Nephron (organoid): ENCODE measurements at regions not wholly inside any gene's neighbourhood (a gene's known extent, or its start where the extent isn't known, plus 50 kb on each side); places are given as distances from the start of the nearest gene placed in this dataset.

Experiments
- H3K27ac Mint-ChIP-seq, 3 experiments: 2 replicates each; pipeline ENCODE4 v1.8.0; 2020; ENCODE audit warnings: mixed read lengths in 3 of 3, mild to moderate bottlenecking in 2 of 3, moderate library complexity in 1 of 3
- H3K27me3 Mint-ChIP-seq: 2 replicates; pipeline ENCODE4 v1.8.0; 2021; ENCODE audit warnings: low read depth, mild to moderate bottlenecking, moderate library complexity, mixed read lengths
- H3K36me3 Mint-ChIP-seq: 2 replicates; pipeline ENCODE4 v1.8.0; 2020; ENCODE audit warnings: low read depth, mixed read lengths
- H3K4me1 Mint-ChIP-seq: 2 replicates; pipeline ENCODE4 v1.8.0; 2020; ENCODE audit warnings: mixed read lengths
- H3K4me3 Mint-ChIP-seq, 3 experiments: 2 replicates each; pipeline ENCODE4 v1.8.0; 2020; ENCODE audit warnings: mild to moderate bottlenecking in 3 of 3, mixed read lengths in 3 of 3, moderate library complexity in 2 of 3
- H3K9me3 Mint-ChIP-seq: 2 replicates; pipeline ENCODE4 v1.8.0; 2020; ENCODE audit warnings: mixed read lengths
- CTCF ChIP-seq, 3 experiments: fragments of 200-600 bp; sonication (generic); IDR thresholded peaks; one replicate each; pipeline ENCODE4 v1.5.0; 2021; ENCODE audit warnings: antibody characterized with exemption in 3 of 3; ENCODE audit not compliant: unreplicated experiment in 3 of 3

DNA sequence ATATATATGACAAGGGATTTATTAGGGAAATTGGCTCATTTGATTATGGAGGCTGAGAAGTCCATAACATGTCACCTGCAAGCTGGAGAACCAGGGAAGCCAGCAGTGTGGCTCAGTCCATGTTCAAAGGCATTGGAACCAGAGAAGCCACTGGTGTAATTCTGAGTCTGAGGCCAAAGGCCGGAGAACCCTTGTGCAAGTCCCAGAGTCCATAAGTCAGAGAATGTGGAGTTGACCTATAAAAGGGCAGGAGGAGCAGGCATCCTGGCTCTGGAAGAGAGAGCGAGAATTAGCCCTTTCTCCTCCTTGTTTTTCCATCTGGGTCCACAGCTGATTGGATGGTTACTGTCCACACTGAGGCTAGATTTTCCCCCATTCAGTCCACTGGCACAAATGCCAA is 319.8 kb downstream of the IGSF11 start:
- Mint-ChIP-seq H3K27me3 (no peaks in the 10 kb centered on the region), H3K9me3 (peaks cover 8% of the 10 kb centered on the region), H3K4me3 (no peak overlapping the region), H3K4me1 (no peaks in the 10 kb centered on the region), H3K36me3 (peaks cover 3% of the 10 kb centered on the region), H3K27ac (no peak overlapping the region)
- no peak for TF ChIP-seq CTCF (IDR thresholded peaks at IDR 0.05; ENCODE audit: unreplicated experiment in 3 of 3)

DNA sequence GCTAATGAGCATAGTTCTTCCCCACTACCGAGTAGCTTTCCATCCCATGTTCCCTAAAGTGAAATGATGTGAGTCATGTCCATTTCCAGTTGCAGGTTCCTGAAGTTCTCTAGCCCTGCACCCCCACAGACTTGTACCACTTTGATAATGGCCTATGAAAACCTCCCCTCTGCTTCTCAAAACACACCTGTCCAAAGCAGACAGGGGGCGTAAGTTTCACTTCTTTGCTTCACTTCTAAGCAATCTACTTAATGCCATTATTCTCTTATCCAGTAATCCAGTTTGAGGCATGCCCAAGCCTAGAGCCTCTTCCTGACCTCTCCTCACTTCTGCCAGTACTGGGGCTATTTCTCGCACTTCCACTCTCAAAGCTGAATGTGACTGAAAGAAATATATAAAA is 305.1 kb downstream of the IGSF11 start:
- H3K36me3 Mint-ChIP-seq: no peaks in the 10 kb centered on the region
- no peak for TF ChIP-seq CTCF (IDR thresholded peaks at IDR 0.05; ENCODE audit: unreplicated experiment in 3 of 3)
- H3K4me3 Mint-ChIP-seq: no peak overlapping the region
- no peaks in the 10 kb centered on the region for H3K9me3 Mint-ChIP-seq
- no peaks in the 10 kb centered on the region for H3K4me1 Mint-ChIP-seq
- H3K27me3 Mint-ChIP-seq: peaks cover 4% of the 10 kb centered on the region
- H3K27ac Mint-ChIP-seq: no peak overlapping the region

DNA sequence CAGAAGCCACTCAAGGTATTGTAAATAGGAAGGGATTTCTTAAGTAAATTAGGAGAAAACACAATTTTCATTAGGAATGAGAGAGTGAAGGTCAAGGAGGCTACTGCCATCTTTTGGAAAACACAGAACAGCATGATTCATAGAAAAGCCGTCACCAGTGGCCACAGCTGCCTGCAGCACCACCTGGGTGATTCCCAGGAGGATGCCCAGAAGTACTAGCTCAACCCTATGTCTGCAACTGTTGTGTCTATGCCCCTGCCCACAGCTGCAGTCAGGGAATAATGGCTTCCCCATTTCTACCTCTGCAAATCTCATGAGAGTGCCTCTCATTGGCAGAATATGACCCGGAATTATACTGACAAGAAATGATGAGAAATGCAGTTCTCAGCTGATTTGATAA is 300.0 kb downstream of the IGSF11 start:
- no peak for TF ChIP-seq CTCF (IDR thresholded peaks at IDR 0.05; ENCODE audit: unreplicated experiment in 3 of 3)
- Mint-ChIP-seq H3K4me1 (no peaks in the 10 kb centered on the region), H3K27me3 (peaks cover 4% of the 10 kb centered on the region), H3K9me3 (peaks cover 2% of the 10 kb centered on the region), H3K4me3 (no peak overlapping the region), H3K36me3 (no peaks in the 10 kb centered on the region), H3K27ac (no peak overlapping the region)

DNA sequence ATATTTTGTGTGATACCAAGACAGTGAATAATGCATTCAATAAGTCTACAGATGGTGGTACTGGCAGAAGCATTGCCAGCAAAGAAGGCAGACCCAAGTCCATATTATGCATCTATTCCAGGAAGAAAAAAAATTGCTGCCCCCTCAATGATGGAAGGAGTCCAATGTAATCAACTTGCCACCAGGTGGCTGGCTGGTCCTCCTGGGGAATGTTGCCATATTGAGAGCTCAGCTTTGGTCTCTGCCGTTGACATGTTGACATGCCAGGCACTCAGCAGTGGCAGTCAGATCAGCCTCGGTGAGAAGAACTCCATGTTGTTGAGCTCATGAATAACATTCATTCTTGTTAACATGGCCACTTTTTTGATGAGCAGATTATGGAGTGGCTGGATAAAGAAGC is 298.5 kb downstream of the IGSF11 start:
- no peak overlapping the region for H3K27ac Mint-ChIP-seq
- H3K4me1 Mint-ChIP-seq: no peaks in the 10 kb centered on the region
- no peaks in the 10 kb centered on the region for H3K36me3 Mint-ChIP-seq
- no peaks in the 10 kb centered on the region for H3K27me3 Mint-ChIP-seq
- H3K4me3 Mint-ChIP-seq: no peak overlapping the region
- no peak for TF ChIP-seq CTCF (IDR thresholded peaks at IDR 0.05; ENCODE audit: unreplicated experiment in 3 of 3)
- peaks cover 4% of the 10 kb centered on the region for H3K9me3 Mint-ChIP-seq

DNA sequence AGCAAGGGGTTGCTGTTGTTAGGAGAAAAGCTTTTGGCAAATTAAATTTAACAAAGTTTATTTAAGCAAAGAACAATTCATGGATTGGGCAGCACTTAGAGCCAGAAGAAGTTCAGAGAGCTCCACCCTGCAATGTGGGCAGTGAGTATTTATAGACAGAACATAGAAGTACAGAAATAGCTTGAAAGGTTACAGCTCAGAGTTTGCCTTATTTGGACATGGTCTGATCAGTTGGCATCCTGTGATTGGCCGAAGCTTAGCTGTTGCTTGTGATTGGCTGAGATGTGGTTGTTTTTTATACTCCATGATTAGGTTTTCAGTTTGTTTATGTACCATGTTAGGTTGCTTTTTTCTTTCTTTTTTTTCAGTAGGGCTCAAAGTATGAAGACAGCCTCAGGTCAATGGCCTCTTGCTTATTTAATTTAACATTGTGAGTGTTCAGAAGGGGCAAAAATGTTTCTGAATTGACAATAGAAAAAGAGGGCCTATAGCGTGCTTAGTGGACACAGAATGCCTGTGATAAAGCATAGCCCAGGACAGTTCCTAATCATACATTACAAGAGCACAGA is 293.8 kb downstream of the IGSF11 start:
- H3K27me3 Mint-ChIP-seq: no peaks in the 10 kb centered on the region
- no peaks in the 10 kb centered on the region for H3K36me3 Mint-ChIP-seq
- no peak overlapping the region for H3K4me3 Mint-ChIP-seq
- TF ChIP-seq CTCF (IDR thresholded peaks at IDR 0.05; ENCODE audit: unreplicated experiment in 3 of 3): no peak
- H3K9me3 Mint-ChIP-seq: peaks cover 4% of the 10 kb centered on the region
- H3K27ac Mint-ChIP-seq: no peak overlapping the region
- no peaks in the 10 kb centered on the region for H3K4me1 Mint-ChIP-seq

GRCh38 chr3:118742760-118743159 is 291.9 kb downstream of the IGSF11 start:
- no peaks in the 10 kb centered on the region for H3K4me1 Mint-ChIP-seq
- no peaks in the 10 kb centered on the region for H3K36me3 Mint-ChIP-seq
- H3K27ac Mint-ChIP-seq: no peak overlapping the region
- H3K9me3 Mint-ChIP-seq: peaks cover 4% of the 10 kb centered on the region
- H3K4me3 Mint-ChIP-seq: no peak overlapping the region
- H3K27me3 Mint-ChIP-seq: no peaks in the 10 kb centered on the region
- TF ChIP-seq CTCF (IDR thresholded peaks at IDR 0.05; ENCODE audit: unreplicated experiment in 3 of 3): no peak
